Glomerular visceral epithelial cell (primary cell): ENCODE measurements at regions not wholly inside any gene's neighbourhood (a gene's known extent, or its start where the extent isn't known, plus 50 kb on each side); places are given as distances from the start of the nearest gene placed in this dataset.
"Not testable (repeated sequence)": the region's sequence is repeated elsewhere in the genome, so short reads cannot be mapped to it uniquely, and the experiment has no call there.

ENCODE experiments used
- DNase-seq: peaks from one replicate; pipeline ENCODE4 v3.0.0-alpha.2; 2016; ENCODE audit errors: extremely low spot score

GRCh38 chr1:224535641-224536040, 80.5 kb upstream of the CNIH3 start:
- no peak for DNase-seq

- no peak for DNase-seq
These were observed 76.1 kb upstream of the CNIH3 start for GRCh38 chr1:224539971-224540370.

GRCh38 chr1:224540535-224540934, 75.6 kb upstream of the CNIH3 start:
- DNase-seq, result no peak

GRCh38 chr1:224541072-224541790, 74.9 kb upstream of the CNIH3 start:
- DNase-seq, result no peak

GRCh38 chr1:224541901-224542630, 74.1 kb upstream of the CNIH3 start:
- no peak for DNase-seq

GRCh38 chr1:224542783-224543440, 73.2 kb upstream of the CNIH3 start:
- DNase-seq, result peak; percentile 94

- DNase-seq, result peak; percentile 13
These were observed 72.7 kb upstream of the CNIH3 start for GRCh38 chr1:224543453-224543852.

- no peak for DNase-seq
These were observed 71.6 kb upstream of the CNIH3 start for GRCh38 chr1:224544346-224545110.

GRCh38 chr1:224545571-224545970, 70.5 kb upstream of the CNIH3 start:
- no peak for DNase-seq

- DNase-seq, result no peak
These were observed 67.4 kb upstream of the CNIH3 start for GRCh38 chr1:224548676-224549075.

GRCh38 chr1:224551189-224551588, 64.9 kb upstream of the CNIH3 start:
- DNase-seq, result not testable (repeated sequence)

- no peak for DNase-seq
These were observed 62.1 kb upstream of the CNIH3 start for GRCh38 chr1:224554056-224554455.

- no peak for DNase-seq
These were observed 61.4 kb upstream of the CNIH3 start for GRCh38 chr1:224554620-224555259.

GRCh38 chr1:224558904-224559303, 57.2 kb upstream of the CNIH3 start:
- DNase-seq, result no peak

- no peak for DNase-seq
These were observed 56.0 kb upstream of the CNIH3 start for GRCh38 chr1:224559981-224560728.

GRCh38 chr1:224562881-224563280, 53.2 kb upstream of the CNIH3 start:
- not testable (repeated sequence) for DNase-seq

GRCh38 chr1:224563666-224564065, 52.5 kb upstream of the CNIH3 start:
- DNase-seq, result no peak

GRCh38 chr1:224564454-224565084, 51.5 kb upstream of the CNIH3 start:
- no peak for DNase-seq

- peak; percentile 82 for DNase-seq
These were observed 50.9 kb upstream of the CNIH3 start for GRCh38 chr1:224565186-224565585.
